ENCODE measurements at regions not wholly inside any gene's neighbourhood (a gene's known extent, or its start where the extent isn't known, plus 50 kb on each side); places are given as distances from the start of the nearest gene placed in this dataset.

GRCh38 chr18:55968550-55968949 is 380.6 kb upstream of the TCF4 start:
- no peak overlapping the region for H2AFZ ChIP-seq (ENCODE audit: low read length)
- H3K36me3 ChIP-seq (ENCODE audit: insufficient read depth, low read length) = no peaks in the 10 kb centered on the region
- no peaks in the 10 kb centered on the region for H3K79me2 ChIP-seq (ENCODE audit: insufficient read depth, low read length)
- no peaks in the 10 kb centered on the region for H4K20me1 ChIP-seq (ENCODE audit: insufficient read depth, low read length)
- no peaks in the 10 kb centered on the region for H3K4me1 ChIP-seq (ENCODE audit: insufficient read depth, low read length, severe bottlenecking)
- H3K9ac ChIP-seq (ENCODE audit: low read length) = no peak overlapping the region
- TF ChIP-seq CTCF (IDR thresholded peaks at IDR 0.05; ENCODE audit: low read length) (no peak), EZH2 (IDR thresholded peaks at IDR 0.05; ENCODE audit: borderline replicate concordance, low read length) (no peak)
- no peaks in the 10 kb centered on the region for H3K27me3 ChIP-seq (ENCODE audit: insufficient read depth, low read length)
- no peak overlapping the region for H3K4me2 ChIP-seq (ENCODE audit: low read length)
- H3K9me2 ChIP-seq (ENCODE audit: low read depth, low read length) = no peaks in the 10 kb centered on the region
- no peak overlapping the region for H3K27ac ChIP-seq (ENCODE audit: low read depth, low read length, poor library complexity, severe bottlenecking)
- no peak overlapping the region for H3K4me3 ChIP-seq (ENCODE audit: low read depth, low read length, poor library complexity, severe bottlenecking)
- no peaks in the 10 kb centered on the region for H3F3A ChIP-seq (ENCODE audit: insufficient read depth, low read length)
- H3K9me3 ChIP-seq (ENCODE audit: low read length) = no peaks in the 10 kb centered on the region

- H3K36me3 ChIP-seq (ENCODE audit: insufficient read depth, low read length) = no peaks in the 10 kb centered on the region
- no peak overlapping the region for H3K4me3 ChIP-seq (ENCODE audit: low read depth, low read length, poor library complexity, severe bottlenecking)
- no peaks in the 10 kb centered on the region for H3K9me3 ChIP-seq (ENCODE audit: low read length)
- H3K27me3 ChIP-seq (ENCODE audit: insufficient read depth, low read length) = no peaks in the 10 kb centered on the region
- no peaks in the 10 kb centered on the region for H3K9me2 ChIP-seq (ENCODE audit: low read depth, low read length)
- no peak overlapping the region for H2AFZ ChIP-seq (ENCODE audit: low read length)
- no peaks in the 10 kb centered on the region for H3K79me2 ChIP-seq (ENCODE audit: insufficient read depth, low read length)
- H3K27ac ChIP-seq (ENCODE audit: low read depth, low read length, poor library complexity, severe bottlenecking) = no peak overlapping the region
- H3F3A ChIP-seq (ENCODE audit: insufficient read depth, low read length) = no peaks in the 10 kb centered on the region
- H3K9ac ChIP-seq (ENCODE audit: low read length) = no peak overlapping the region
- H3K4me1 ChIP-seq (ENCODE audit: insufficient read depth, low read length, severe bottlenecking) = no peaks in the 10 kb centered on the region
- H4K20me1 ChIP-seq (ENCODE audit: insufficient read depth, low read length) = no peaks in the 10 kb centered on the region
- no peak overlapping the region for H3K4me2 ChIP-seq (ENCODE audit: low read length)
- no peak for TF ChIP-seq CTCF (IDR thresholded peaks at IDR 0.05; ENCODE audit: low read length)
- no peak for TF ChIP-seq EZH2 (IDR thresholded peaks at IDR 0.05; ENCODE audit: borderline replicate concordance, low read length)
Measured at GRCh38 chr18:55967019-55967418, 379.0 kb upstream of the TCF4 start.

- Histone ChIP-seq H4K20me1 (ENCODE audit: insufficient read depth, low read length) (no peaks in the 10 kb centered on the region), H3K36me3 (ENCODE audit: insufficient read depth, low read length) (no peaks in the 10 kb centered on the region), H3K27ac (ENCODE audit: low read depth, low read length, poor library complexity, severe bottlenecking) (no peak overlapping the region), H3K9me3 (ENCODE audit: low read length) (no peaks in the 10 kb centered on the region), H3K79me2 (ENCODE audit: insufficient read depth, low read length) (no peaks in the 10 kb centered on the region), H3K9ac (ENCODE audit: low read length) (no peak overlapping the region), H3F3A (ENCODE audit: insufficient read depth, low read length) (no peaks in the 10 kb centered on the region), H3K4me2 (ENCODE audit: low read length) (no peak overlapping the region), H3K9me2 (ENCODE audit: low read depth, low read length) (no peaks in the 10 kb centered on the region), H2AFZ (ENCODE audit: low read length) (no peak overlapping the region), H3K4me3 (ENCODE audit: low read depth, low read length, poor library complexity, severe bottlenecking) (no peak overlapping the region), H3K4me1 (ENCODE audit: insufficient read depth, low read length, severe bottlenecking) (no peaks in the 10 kb centered on the region), H3K27me3 (ENCODE audit: insufficient read depth, low read length) (no peaks in the 10 kb centered on the region)
- TF ChIP-seq EZH2 (IDR thresholded peaks at IDR 0.05; ENCODE audit: borderline replicate concordance, low read length) (no peak), CTCF (IDR thresholded peaks at IDR 0.05; ENCODE audit: low read length) (no peak)
Measured at GRCh38 chr18:55964171-55964570, 376.2 kb upstream of the TCF4 start.

Measured in OCI-LY1 (cell line).